Left forelimb (tissue), 1 donor: ENCODE measurements at regions not wholly inside any gene's neighbourhood (a gene's known extent, or its start where the extent isn't known, plus 50 kb on each side); places are given as distances from the start of the nearest gene placed in this dataset.
A peak's percentile ranks its signal among the peaks of the same experiment; 100 is the strongest.

Source experiments
- DNase-seq: peaks from one replicate; pipeline ENCODE4 v3.0.0-alpha.2; 2018; ENCODE audit warnings: low spot score

DNA sequence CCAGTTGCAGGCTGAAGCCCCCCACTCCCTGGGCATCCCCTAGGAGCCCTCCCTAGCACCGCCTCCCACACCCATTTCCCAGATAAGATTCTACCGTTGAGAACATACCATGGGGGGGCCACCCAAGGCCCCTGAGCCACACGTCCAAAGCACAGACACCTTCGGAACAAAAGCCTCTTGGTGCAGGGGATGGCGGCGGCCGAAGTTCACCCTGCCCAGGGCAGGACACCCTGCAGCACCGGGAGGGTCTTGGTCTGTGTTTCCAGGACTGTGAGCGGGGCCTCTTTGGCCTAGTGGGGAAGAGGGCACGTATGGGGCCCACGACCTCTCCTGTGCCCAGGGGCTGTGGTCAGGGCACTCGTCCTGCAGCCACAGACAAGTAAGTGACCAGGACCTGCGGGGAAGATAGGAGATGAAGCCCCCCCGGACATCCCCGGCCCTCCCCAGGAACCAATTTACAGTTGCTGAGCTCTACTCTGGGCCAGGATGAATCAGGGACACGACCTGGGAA, 154.3 kb upstream of the C14orf180 start:
- DNase-seq, result no peak

- DNase-seq, result no peak
Measured at GRCh38 chr14:104425763-104426646, 153.6 kb upstream of the C14orf180 start.

DNA sequence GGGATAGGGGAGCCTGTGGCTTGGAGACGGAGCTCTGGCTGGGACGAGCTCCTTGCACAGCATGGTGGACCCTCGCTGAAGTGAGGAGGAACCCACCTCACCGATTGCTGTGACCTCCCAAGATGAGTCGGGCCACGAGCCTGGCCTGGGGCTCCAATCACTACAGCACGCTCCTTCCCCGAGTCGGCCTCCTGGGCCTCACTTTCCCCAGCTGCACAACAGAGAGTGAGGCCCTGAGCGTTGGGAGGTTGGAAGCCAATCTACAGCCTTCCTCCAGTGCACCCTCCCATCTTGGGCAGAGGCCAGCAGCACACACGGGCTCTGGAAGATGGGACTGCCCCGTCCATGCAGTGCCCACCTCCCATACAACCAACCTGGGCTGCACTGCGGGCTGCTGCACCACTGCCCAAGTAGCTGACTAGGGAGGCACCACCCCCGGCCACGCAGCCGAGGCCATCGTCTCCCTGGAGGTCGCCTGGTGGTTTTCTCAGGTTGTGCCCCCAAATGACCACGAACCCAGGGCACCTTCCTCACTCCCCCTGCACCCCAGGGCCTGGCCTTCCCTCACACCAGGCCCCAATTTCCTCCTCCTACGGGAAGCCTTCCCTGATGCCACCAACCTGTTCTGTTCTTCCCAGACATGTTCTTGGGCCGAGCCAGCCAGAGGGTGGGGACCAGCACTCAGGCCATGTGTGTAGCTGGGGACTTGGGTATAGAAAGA, 152.3 kb upstream of the C14orf180 start:
- no peak for DNase-seq

- DNase-seq, result no peak
Measured at GRCh38 chr14:104428333-104428851, 151.2 kb upstream of the C14orf180 start.

GRCh38 chr14:104428860-104429259, 150.7 kb upstream of the C14orf180 start:
- no peak for DNase-seq

GRCh38 chr14:104429291-104429861, 150.2 kb upstream of the C14orf180 start:
- no peak for DNase-seq

GRCh38 chr14:104431351-104431928, 148.1 kb upstream of the C14orf180 start:
- no peak for DNase-seq

- peak; percentile 52 for DNase-seq
Measured at GRCh38 chr14:104431929-104432541, 147.5 kb upstream of the C14orf180 start.

GRCh38 chr14:104432611-104433231, 146.8 kb upstream of the C14orf180 start:
- DNase-seq, result peak; percentile 53

- DNase-seq, result peak; percentile 66
Measured at GRCh38 chr14:104433401-104434213, 146.0 kb upstream of the C14orf180 start.

DNA sequence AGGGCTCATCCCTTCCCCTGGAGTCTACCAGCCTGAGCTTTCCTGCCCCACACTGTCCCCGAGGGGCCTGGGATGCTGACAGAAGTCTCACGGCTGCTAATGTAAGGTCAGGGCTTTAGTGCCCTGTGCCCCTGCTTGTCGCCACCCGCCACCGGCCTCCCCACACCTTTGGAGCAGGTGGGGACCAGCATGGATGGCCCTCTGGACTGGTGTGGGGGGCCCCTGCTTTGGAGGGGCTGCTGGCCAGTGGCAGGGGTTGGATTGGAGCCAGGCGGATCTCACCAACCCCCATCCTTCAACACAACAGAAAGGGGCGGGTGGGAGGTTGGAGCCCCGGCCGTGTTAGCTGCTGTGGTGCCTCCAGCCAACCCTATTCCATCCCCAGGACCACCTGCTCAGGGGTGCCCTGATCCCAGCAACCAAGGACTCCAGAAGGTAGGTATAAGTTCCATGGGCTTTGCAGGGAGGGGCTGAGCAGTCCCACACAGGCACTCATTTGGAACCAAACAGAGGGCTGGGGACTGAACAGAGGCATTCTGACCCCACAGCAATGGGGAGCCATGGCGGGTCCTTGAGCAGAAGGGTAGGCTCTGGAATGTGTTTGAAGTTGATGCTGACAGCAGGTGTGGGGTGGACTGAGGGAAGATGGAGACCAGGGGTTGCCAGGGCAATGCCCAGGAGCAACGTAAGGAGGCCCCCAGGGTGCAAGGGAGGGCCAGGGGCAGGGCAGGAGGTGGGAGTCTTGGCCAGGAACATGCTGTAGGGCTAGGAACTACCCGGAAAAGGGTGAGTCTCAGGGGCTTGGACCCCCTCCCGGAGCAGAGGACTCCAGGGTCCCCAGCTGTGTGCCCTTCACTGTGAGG, 145.1 kb upstream of the C14orf180 start:
- peak; percentile 41 for DNase-seq

DNA sequence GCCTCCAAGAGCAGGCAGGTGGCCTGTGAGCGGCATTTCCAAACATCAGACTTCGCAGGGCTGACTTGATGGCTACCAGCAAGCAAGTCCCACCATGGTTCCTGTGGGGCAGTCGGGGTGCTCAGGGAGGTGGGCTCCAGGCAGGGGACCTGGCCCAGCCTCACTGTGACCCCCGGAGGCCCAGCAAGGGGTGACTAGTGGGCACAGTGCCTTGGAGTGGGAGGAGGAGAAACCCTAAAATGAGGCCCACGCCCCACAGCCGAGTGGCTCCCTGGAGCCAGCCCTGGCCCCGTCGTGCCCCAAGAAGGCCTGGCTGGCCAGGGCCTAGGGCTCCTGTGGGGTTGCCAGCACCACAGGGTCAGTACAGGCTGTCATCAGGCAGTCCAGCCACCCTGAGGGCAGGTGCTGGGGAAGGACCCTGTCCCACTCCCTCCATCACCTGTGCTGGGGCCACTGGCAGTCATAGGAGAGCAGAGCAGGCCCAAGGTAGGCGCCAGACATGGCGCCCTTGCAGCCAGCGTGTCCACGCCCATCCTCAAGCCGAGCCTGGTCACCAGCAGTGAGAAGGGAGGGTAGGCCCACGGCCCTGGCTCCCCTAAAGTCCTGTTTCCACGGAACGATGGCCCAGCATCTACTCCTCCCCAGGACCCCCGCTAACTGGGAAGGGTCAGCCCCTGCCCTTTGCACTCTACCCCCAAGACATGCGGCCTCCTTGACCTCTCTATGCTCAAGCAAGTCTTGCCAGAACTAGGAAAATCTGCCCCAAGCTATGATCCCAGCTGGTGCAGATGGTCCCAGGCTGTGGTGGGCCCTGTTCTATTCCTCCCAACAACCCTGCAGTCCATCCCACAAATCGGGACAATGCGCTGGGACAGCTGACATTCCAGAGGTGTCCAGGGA, 144.2 kb upstream of the C14orf180 start:
- peak; percentile 61 for DNase-seq

DNA sequence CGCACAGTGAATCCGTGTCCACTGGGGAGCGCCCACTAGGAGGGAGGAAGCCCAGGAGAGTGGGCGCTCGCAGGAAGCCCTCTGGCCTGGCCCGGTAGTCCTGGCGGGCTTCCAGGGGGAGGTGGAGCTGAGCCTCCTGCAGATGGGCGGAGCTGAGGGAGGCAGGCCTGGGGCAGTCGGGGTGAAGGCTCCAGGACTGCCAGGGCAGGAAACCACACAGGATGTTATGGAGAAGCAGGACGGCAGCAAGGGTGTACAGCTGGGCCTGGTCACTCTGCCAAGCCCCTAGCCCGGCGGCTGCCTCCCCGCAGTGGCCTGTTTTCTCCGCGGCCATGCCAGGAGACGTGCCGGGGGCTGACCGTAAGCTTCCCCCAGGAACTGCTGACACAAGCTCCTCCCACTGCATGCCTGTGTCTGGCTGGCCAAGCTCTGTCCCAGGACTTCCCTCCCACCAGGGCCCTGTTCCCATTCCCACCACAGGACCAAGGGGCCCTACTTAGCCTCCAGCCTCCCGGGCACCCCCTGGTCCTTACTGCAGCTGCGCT, 143.4 kb upstream of the C14orf180 start:
- DNase-seq, result peak; percentile 74

GRCh38 chr14:104436741-104437701, 142.5 kb upstream of the C14orf180 start:
- peak; percentile 64 for DNase-seq

- peak; percentile 20 for DNase-seq
Measured at GRCh38 chr14:104437703-104438102, 141.9 kb upstream of the C14orf180 start.

- DNase-seq, result peak; percentile 53
Measured at GRCh38 chr14:104438166-104438887, 141.2 kb upstream of the C14orf180 start.
